HG03060 (cell line): ENCODE measurements at regions not wholly inside any gene's neighbourhood (a gene's known extent, or its start where the extent isn't known, plus 50 kb on each side); places are given as distances from the start of the nearest gene placed in this dataset.

Experiments used
- ATAC-seq: cut with Tn5 transposase; IDR thresholded peaks from one replicate; pipeline ENCODE4 v1.9.1; 2021; ENCODE audit warnings: low read depth, moderate number of reproducible peaks; ENCODE audit not compliant: unreplicated experiment

- ATAC-seq = no peak
Observed at GRCh38 chr1:82317671-82318070, 516.9 kb downstream of the ADGRL2 start.

GRCh38 chr1:82299656-82300055 lies 498.9 kb downstream of the ADGRL2 start:
- ATAC-seq = no peak

GRCh38 chr1:82299056-82299455 lies 498.3 kb downstream of the ADGRL2 start:
- ATAC-seq = no peak

- no peak for ATAC-seq
Observed at GRCh38 chr1:82297139-82297896, 496.6 kb downstream of the ADGRL2 start.

- ATAC-seq = no peak
Observed at GRCh38 chr1:82287556-82287955, 486.8 kb downstream of the ADGRL2 start.

- no peak for ATAC-seq
Observed at GRCh38 chr1:82284213-82284612, 483.5 kb downstream of the ADGRL2 start.

- ATAC-seq = no peak
Observed at GRCh38 chr1:82279241-82279640, 478.5 kb downstream of the ADGRL2 start.

- no peak for ATAC-seq
Observed at GRCh38 chr1:82273816-82274215, 473.1 kb downstream of the ADGRL2 start.

- no peak for ATAC-seq
Observed at GRCh38 chr1:82269431-82269830, 468.7 kb downstream of the ADGRL2 start.

- no peak for ATAC-seq
Observed at GRCh38 chr1:82268826-82269225, 468.1 kb downstream of the ADGRL2 start.

GRCh38 chr1:82266351-82266750 lies 465.6 kb downstream of the ADGRL2 start:
- ATAC-seq = no peak

- ATAC-seq = no peak
Observed at GRCh38 chr1:82265436-82265835, 464.7 kb downstream of the ADGRL2 start.

- ATAC-seq = no peak
Observed at GRCh38 chr1:82264802-82265201, 464.1 kb downstream of the ADGRL2 start.

GRCh38 chr1:82263396-82263795 lies 462.7 kb downstream of the ADGRL2 start:
- ATAC-seq = no peak

- no peak for ATAC-seq
Observed at GRCh38 chr1:82260666-82261065, 459.9 kb downstream of the ADGRL2 start.

- ATAC-seq = no peak
Observed at GRCh38 chr1:82260051-82260450, 459.3 kb downstream of the ADGRL2 start.

GRCh38 chr1:82258887-82259286 lies 458.2 kb downstream of the ADGRL2 start:
- no peak for ATAC-seq

- ATAC-seq = no peak
Observed at GRCh38 chr1:82246050-82246449, 445.3 kb downstream of the ADGRL2 start.

- no peak for ATAC-seq
Observed at GRCh38 chr1:82245345-82246014, 444.7 kb downstream of the ADGRL2 start.

GRCh38 chr1:82240571-82240970 lies 439.8 kb downstream of the ADGRL2 start:
- ATAC-seq = no peak

GRCh38 chr1:82230667-82231066 lies 429.9 kb downstream of the ADGRL2 start:
- ATAC-seq = no peak
